HL-60 (cell line): ENCODE measurements at regions not wholly inside any gene's neighbourhood (a gene's known extent, or its start where the extent isn't known, plus 50 kb on each side); places are given as distances from the start of the nearest gene placed in this dataset.

Experiments
- DNase-seq, 2 experiments: peaks; one replicate each; pipeline ENCODE4 v3.0.0-alpha.2; 2010 to 2020; ENCODE audit warnings: low read depth in 1 of 2, low spot score in 1 of 2
- H3K27ac ChIP-seq: fragments of 250-450 bp; sonication (Bioruptor Pico); replicated peaks from 2 replicates; pipeline ENCODE4 v1.5.1; 2020; ENCODE audit warnings: mild to moderate bottlenecking, moderate library complexity
- H3K27me3 ChIP-seq: fragments of 250-450 bp; sonication (Bioruptor Pico); 2 replicates; pipeline ENCODE4 v1.5.1; 2021; ENCODE audit warnings: mild to moderate bottlenecking, moderate library complexity; ENCODE audit not compliant: insufficient read depth, poor library complexity, severe bottlenecking
- H3K4me3 ChIP-seq: replicated peaks from 2 replicates; pipeline ENCODE4 v1.5.1; 2011; ENCODE audit warnings: mild to moderate bottlenecking, control low read depth, low read length; ENCODE audit not compliant: insufficient read depth
- CTCF ChIP-seq: IDR thresholded peaks from one replicate; pipeline ENCODE4 v1.5.1; 2011; ENCODE audit warnings: low read length, control low read depth, inconsistent platforms; ENCODE audit not compliant: insufficient read depth
- GABPA ChIP-seq: IDR thresholded peaks from 2 replicates; pipeline ENCODE4 v1.6.1; 2012; ENCODE audit warnings: low read depth
- POLR2AphosphoS5 ChIP-seq: IDR thresholded peaks from 2 replicates; pipeline ENCODE4 v1.6.1; 2012; ENCODE audit warnings: low read depth
- REST ChIP-seq: IDR thresholded peaks from 2 replicates; pipeline ENCODE4 v1.6.1; 2012; ENCODE audit warnings: low read depth; ENCODE audit not compliant: insufficient replicate concordance
- SPI1 ChIP-seq: IDR thresholded peaks from 2 replicates; pipeline ENCODE4 v1.6.1; 2012; ENCODE audit warnings: low read depth, mild to moderate bottlenecking, borderline replicate concordance

GRCh38 chr4:71095141-71095540 lies 101.7 kb downstream of the DCK start:
- H3K4me3 ChIP-seq, result no peak overlapping the region
- TF ChIP-seq REST (no peak), GABPA (no peak), SPI1 (no peak), CTCF (no peak), POLR2AphosphoS5 (no peak)
- no peak overlapping the region for H3K27ac ChIP-seq
- no peak for DNase-seq
- no peaks in the 10 kb centered on the region for H3K27me3 ChIP-seq

- Histone ChIP-seq H3K27me3 (no peaks in the 10 kb centered on the region), H3K27ac (no peak overlapping the region)
These were observed 102.1 kb downstream of the DCK start for GRCh38 chr4:71095545-71095944.

GRCh38 chr4:71107726-71108125 lies 114.3 kb downstream of the DCK start:
- no peaks in the 10 kb centered on the region for H3K27me3 ChIP-seq
- TF ChIP-seq REST, result no peak
- no peak for TF ChIP-seq GABPA
- TF ChIP-seq POLR2AphosphoS5, result no peak
- TF ChIP-seq CTCF, result no peak
- no peak for TF ChIP-seq SPI1
- H3K4me3 ChIP-seq, result no peak overlapping the region
- no peak overlapping the region for H3K27ac ChIP-seq
- DNase-seq, result no peak

More at GRCh38 chr4:71095545-71095944, 102.1 kb downstream of the DCK start:
- H3K4me3 ChIP-seq, result no peak overlapping the region
- DNase-seq, result no peak
- no peak for TF ChIP-seq REST
- TF ChIP-seq POLR2AphosphoS5, result no peak
- no peak for TF ChIP-seq CTCF
- TF ChIP-seq GABPA, result no peak
- TF ChIP-seq SPI1, result no peak
